Renal cortical epithelial cell (primary cell): ENCODE measurements at regions not wholly inside any gene's neighbourhood (a gene's known extent, or its start where the extent isn't known, plus 50 kb on each side); places are given as distances from the start of the nearest gene placed in this dataset.

Experiments used
- DNase-seq: peaks from one replicate; pipeline ENCODE4 v3.0.0-alpha.2; 2011; ENCODE audit warnings: low read depth

DNA sequence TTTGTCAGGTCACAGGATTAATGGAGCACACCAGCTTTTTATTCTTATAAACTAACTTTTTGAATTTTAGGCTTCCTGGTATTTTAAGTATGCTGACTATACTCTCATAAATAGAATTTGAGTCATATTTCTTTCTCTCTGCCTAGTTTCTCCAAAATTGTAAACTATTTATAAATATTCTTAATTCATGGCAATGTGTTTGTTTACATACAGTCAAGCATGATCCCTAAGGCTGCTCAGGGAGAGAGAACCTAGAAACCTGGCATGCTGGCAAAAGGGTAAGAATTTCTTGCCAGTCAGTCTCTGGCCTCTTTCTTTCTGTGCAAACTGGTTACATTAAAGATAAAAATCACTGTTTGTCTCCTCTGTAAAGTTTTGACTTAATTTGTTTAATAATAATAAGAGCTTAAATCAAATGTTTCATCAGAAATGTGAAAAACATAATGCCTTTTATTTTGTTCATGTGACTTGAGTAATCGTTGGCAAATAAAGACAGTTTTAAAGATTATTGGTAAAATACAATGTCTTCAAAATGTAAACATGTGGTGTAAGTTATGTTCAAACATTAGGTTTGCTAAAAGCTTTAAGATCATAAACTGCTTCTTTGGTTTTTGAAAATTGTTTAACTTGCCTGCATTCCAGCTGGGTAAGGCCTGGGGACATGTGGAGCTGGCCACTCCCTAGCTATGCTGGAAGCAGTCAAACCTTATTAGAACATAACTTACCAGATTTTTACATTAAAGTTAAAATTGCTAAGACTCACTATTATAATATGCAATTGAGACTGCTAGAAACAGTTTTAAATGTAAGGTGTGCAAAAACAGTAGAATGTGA is 1401.7 kb downstream of the NCAM2 start:
- DNase-seq = no peak

DNA sequence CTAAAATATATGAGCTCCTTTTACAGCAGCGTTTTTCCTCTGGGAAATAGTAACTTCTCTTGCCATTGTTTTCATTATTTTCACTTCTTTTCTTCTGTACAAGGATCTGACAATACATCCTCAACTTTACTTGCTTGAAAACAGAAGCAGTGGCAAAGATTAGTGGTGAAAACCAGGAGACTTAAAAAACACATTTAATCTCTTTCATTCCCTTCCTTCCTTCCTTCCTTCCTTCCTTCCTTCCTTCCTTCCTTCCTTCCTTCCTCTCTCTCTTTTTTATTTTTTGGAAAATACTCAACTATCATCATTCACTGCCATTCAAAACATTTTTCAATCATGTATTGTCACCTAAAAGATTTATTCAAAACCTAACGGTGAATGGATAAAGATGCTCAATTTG is 1411.4 kb downstream of the NCAM2 start:
- DNase-seq = no peak

DNA sequence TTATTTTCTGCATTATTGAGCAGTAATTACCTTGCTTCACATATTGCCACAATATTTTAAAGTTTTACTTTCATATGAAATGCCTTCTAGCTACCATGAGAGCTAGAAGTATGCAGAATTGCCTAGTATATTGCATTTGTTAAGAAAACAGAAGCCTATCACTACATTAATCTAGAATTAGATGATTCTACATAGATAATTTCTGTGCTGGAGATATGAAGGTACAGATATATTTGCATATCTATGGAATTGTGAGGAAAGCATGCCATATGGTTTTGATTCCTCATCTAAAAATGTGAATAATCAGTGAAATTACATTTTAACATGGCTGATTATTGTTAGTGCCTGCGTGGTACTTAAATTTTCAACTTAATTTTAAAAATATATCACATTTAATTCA is 1418.3 kb downstream of the NCAM2 start:
- no peak for DNase-seq

DNA sequence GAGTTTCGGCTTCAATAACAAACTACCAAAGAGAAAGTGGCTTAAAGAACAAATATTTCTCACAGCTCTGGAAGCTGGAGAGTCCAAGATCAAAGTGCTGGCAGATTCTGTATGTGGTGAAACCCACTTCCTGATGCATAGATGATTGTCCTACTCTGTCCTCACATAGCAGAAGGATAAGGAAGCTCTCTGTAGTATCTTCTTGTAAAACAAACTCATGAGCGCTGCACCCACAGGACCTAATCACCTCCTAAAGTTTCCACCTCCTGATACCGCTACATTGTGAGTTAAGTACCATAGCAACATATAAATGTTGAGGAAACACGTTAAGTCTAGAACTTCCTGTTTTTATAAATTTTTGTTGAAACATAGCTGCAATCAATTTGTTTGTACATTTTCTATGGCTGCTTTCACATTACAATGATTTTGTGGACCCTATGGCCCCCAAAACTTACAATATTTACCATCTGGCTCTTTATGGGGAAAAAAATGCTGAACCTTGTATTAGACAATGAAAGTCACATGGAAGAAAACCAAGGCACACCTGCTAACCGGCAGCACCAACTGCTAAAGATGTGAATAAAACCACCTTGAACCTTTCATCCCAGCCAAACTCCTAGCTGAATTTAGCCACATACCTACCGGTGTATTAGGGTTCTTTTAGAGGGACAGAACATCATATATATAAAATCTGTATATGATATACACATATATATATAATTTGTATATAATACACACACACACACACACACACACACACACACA is 1423.4 kb downstream of the NCAM2 start:
- no peak for DNase-seq

DNA sequence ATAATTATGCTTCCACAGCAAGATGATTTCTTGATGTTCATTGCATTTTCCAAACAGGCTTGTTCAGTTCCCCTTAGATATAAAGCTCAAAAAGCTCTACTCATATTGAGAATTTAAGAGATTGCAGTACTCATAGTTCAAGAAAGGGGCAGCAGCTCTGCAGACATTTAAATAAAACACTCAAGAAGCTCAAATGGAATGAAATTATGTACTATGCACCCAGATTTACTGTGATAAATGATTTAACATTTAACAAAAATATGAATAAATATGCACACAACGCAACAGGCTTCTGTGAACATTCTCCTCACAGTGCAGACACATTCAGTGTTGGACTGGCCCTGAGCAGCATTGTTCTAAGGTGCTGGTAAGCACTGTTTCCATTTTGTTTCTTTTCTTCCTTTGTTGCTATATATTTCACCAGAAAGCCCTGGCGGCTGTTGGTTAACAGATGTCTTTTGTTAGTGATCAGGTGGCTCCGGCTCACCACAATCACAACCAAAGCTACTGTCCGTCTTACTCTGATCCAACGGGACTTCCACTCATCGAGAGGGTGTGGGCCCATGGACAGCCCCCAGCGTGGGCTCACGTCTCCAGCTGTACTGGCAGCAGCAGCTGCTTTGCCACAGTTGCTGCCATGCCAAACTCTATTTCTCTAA is 1440.3 kb downstream of the NCAM2 start:
- no peak for DNase-seq

DNA sequence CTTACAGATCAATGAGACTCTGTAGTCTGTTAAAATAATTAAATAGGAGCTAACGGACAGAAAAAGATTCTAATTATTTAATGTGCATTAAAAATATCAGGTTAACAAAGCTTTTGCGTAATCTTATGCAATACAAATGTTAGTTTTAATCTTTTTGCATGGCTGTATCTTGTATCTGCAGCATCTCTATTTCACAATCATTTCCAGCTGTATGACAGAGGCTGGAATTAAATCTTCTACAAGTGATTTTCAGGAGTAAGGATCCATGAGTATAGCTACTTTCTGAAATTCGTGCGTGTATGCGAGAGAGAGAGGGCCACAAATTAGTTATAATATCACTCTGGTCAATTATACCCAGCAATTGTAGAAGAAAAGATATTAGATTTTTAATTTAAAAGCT is 1446.8 kb downstream of the NCAM2 start:
- no peak for DNase-seq

DNA sequence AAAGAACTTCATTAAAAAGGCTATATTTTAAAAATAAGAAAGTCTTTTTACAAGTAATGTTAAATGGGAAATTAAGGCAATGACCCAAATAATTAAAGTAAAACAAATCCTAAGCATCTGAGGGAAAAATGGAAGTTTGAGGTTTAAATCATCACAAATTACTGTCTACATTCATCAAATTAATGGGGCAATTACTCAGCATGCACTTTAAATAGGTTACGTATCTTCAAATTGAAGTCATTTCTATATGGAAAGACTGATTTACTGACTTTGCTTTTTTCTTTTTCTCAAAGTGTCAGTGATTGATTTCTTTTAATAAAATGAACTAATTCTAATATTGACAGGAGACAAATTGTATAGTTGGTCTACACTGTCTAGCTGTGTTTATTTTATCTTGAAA is 1452.3 kb downstream of the NCAM2 start:
- DNase-seq = no peak

DNA sequence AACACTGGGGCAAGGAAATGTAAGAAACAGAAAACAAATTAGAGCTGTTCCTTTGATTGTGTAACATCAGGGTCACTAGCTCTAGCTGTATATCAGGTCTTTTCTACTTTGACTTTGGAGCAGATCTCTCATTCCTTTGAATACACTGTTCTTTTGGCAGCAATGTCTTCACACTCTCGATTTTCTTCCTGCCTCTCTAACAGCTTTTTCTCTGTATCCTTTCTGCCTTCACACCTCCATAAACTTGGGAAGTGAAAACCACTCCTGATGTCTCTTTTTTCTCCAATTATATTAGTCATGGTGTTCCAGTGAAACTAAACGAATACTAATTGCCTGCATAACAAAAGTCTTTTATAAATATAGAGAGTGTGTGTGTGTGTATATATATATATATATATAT is 1458.0 kb downstream of the NCAM2 start:
- no peak for DNase-seq

DNA sequence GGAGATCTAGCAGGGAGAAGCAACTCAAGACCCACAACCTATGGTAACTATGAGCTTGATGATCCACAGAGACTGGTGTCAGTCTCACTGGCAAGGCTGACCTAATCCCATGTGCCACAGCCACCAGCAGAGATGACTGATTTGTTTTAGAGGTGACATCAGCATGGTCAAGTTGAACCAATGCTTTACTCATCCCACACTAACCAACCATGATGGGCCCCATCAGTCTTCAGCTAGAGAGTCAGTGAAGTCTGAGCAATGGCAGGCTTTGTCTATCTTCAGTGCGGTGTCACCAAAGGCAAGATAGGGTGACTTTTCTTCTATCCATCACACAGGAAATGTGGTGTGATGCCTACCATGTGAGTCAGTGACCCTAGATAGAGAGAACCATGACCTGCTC is 1470.7 kb downstream of the NCAM2 start:
- DNase-seq = no peak

DNA sequence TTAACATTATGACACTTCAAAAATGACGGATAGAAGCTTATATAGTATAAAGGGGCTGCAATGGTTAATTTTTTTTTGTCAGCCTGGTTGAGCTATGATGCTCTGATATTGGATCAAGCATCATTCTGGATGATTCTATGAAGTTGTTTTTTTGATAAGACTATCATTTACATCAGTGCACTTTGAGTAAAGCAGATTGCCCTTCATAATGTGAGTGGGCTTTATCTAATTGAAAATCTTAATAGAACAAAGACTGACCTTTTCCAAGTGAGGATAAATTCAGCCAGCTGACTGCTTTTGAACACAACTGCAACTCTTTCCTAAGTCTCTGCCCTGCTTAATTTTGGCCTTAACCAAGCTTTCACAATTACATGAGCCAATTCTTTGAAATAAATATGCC is 1476.2 kb downstream of the NCAM2 start:
- no peak for DNase-seq

DNA sequence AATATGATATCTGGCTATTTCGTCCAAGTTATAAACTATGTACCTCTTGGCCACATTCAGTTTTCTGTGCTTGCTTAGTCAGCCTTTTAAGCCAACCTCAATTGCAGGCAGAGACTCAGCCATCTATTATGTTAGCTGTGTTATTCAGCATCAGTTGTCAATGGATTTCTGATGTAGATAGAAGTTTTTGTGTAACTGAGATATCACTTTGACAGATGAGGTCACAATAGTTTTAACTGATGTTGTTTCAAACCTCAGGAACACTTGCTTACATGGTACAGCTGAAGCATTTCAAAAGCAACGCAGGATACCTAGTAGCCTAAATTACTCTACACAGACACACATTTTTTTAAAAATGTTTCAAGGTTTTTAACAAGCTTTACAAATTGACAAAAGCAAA is 1478.0 kb downstream of the NCAM2 start:
- DNase-seq = no peak

DNA sequence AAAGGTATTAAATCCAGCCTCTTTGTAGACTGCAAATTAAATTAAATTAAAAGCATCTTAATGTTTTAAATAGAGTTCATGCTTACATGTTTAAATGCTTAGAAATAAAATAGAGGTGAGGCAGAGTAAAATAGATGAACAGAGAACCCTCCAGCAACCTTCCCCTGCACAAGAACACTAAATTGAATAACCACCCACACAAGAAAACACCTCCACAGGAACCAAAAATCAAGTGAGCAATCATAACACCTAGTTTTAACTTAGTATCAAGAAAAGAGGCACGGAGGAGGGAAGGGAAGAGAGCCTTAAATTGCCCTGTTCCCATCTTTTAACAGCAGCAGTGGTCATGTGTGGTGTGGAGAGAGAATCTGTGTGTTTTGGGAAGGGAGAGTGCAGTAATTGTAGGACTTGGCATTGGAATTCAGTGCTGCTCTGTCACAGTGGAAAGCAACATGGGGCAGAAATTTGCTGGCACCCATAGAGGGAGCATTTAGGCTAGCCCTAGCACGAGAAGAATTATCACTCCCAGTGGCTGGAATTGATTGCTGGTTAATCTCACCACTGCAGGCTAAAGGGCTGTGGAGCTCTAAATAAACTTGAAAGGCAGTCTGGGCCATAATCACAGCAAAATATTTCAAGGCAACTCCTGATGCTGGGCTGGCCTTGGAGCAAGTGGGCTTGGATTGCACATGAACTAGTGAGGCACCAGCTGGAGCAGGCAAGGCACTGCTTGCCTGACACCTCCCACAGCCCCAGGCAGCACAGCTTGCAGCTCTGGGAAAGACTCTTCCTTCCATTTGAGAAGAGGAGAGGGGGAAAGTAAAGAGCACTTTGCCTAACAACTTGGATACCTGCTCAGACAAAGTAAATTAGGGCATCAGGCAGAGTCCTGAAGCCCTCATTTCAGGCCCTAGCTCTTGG is 1478.8 kb downstream of the NCAM2 start:
- no peak for DNase-seq

DNA sequence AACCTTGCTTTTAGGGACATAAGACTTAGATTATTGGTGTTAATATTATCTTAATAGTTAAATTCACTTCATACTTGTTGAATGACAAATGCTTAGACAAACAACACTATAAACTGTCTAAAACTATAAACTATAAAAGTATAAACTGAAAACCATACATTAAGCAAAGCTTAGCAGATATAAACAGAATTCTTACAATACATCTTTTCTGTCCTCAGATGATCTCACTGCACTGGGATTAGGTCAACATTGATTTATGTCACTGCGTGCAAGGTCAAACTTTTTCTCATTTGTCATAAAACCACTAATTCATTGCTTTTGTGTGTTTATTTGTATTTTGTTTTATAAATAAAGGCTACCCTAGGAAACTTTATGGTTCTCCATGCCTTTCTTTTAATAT is 1491.8 kb downstream of the NCAM2 start:
- DNase-seq = no peak

DNA sequence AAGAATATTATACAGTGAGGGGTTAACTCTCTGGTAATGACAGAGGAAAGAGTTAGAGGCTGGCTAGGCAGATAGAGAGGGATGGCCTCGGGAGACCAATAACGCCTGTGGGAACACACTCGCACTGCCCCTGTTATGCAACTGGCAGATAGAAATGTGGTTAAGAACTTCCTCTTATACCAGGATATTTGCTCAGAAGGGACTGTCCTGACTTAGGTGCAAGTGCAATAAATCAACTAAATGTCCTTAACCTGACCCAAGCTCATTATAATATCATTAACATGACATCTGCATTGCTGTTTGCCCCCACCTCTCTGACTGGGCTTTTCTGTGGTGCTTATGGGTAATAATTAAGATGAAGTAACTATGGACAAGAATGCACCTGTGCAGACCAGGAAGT is 1518.0 kb downstream of the NCAM2 start:
- no peak for DNase-seq

DNA sequence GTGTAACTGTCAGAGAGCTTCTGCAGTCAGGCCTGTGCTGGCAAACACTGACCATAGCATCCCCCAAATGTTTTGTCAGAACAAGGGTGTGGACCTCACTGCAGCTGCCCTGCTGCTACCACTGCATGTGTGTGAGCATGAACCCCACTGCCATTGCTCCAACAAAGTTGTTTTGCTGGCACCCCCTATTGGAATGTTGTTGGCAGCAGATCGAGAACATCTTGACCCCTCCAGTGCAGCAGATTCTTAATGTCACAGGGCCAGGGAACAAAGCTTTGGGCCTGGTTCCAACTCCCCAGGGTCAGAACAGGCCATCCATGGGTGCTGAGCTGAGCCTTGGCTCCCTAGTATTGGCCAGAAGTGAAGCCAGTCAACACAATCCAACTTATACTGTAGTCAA is 1537.4 kb downstream of the NCAM2 start:
- no peak for DNase-seq

DNA sequence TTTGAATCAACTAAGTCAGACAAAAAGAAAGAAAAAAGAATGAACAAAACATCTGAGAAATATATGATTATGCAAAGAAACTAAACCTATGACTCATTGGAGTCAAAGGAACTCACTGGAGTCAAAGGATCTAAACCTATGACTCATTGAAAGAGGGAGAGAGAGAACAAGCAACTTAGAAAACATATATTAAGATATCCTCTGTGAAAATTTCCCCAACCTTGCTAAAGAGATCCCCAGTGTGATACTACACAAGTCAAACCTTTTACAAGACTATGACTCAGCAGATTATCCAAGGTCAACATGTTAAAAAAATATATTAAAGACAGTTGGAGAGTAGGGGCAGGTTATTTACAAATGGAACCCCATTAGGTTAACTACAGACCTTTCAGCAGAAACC is 1538.3 kb downstream of the NCAM2 start:
- no peak for DNase-seq

DNA sequence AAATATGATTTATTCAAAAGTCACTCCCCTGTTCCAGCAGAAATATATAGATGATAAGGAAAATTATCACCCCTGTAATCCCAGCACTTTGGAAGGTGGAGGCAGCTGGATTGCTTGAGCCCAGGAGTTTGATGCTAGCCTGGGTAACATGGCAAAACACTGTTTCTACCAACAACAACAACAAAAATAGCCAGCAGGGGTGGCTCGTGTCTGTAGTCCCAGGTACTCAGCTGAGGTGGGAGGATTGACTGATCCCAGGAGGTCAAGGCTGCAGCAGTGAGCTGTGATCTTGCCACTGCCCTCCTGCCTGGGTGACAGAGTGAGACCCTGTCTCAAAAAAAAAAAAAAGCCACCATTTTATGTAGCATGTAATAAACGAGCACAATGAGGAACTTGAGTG is 1546.5 kb downstream of the NCAM2 start:
- DNase-seq = no peak

DNA sequence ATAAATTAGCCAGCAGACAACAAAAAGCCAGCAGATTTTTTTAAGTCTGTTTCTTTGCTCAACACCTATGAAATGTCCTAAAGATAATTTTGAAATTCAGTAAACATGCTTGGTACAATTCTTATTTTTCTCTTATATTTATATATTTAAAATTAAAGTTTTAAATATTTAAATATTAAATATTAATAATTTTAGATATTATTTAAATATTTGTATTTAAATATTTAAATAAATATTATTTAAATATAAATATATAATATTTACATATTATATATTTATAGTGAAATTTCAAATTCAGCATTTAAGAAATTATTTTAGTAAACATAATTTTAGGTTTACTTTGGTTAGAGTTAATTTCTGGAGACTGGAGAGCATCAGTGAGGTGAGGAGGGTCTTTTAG is 1554.2 kb downstream of the NCAM2 start:
- no peak for DNase-seq

DNA sequence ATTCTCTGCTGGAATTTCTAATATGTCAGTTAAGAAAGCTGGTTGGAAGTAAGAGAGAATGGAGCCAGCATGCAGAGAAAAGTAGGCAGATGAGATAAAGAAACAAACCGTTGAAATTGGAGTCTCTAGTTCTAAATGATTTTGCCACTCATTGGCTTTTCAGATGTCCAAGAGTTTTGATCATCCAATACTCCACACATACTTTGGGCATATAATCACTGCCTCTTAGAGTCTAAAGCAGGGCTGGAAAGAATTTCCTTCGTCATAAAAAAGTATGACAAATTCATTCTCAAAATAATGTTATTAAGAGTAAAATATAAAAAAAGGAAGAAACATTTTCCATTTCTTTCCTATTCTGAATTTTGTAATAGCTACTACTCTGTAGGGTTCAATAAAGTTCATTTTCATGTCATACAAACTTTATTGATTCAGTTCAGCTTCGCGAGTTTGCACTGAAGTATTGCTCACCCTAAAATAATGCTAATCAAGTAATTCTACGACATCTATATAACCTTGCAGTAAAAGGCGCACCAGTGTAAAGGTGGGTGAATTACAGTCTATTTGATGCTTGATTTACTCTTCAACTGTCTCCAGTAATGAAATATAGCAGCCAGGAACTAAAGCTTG is 1556.6 kb downstream of the NCAM2 start:
- no peak for DNase-seq

DNA sequence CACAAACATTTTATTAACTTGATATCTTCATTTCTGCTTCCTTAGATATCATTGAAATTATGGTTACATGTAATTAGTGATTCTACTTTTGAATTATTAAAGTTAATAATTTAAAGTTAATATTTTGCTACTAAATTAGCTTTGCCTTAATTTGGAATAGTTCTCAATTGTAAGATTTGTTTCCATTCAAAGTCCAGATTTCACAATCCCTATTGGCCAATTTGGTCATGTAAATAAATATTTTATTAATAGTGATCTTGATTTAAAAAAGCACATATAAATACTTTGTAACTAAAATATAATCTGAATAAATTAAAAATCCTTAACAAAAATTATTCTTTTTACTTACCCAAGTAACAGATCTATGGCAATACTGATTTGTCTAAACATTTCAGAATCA is 1558.6 kb downstream of the NCAM2 start:
- no peak for DNase-seq

DNA sequence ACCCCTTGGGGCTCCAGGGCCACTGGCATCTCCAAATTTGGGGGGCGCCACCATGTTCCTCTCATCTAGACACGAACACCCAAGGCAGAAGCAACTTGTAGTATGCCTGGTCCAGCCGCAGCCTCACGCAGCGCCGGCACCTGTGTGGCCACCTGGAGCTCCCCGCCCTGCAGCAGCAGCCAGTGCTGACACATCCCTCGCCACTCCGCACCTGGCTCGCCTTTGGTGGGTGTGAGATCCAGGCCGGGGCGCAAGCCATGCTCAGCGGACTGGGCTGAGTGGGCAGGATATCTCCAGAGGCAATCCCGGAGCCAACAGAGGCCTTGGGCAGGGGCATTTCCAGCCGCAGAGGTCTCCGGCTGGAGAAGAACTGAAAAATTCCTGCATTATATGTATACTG is 1563.7 kb downstream of the NCAM2 start:
- no peak for DNase-seq
